Choroid plexus epithelial cell (primary cell): ENCODE measurements at regions not wholly inside any gene's neighbourhood (a gene's known extent, or its start where the extent isn't known, plus 50 kb on each side); places are given as distances from the start of the nearest gene placed in this dataset.

Experiments
- DNase-seq: peaks from one replicate; pipeline ENCODE4 v3.0.0-alpha.2; 2010; ENCODE audit warnings: low read depth
- H3K4me3 ChIP-seq: 2 replicates; pipeline ENCODE4 v1.5.1; 2011; ENCODE audit warnings: low read depth, mild to moderate bottlenecking, control low read depth, low read length, moderate library complexity
- CTCF ChIP-seq: conservative IDR thresholded peaks from 2 replicates; pipeline ENCODE4 v1.5.1; 2011; ENCODE audit warnings: low read depth, mild to moderate bottlenecking, control low read depth, inconsistent platforms, low read length, moderate library complexity

GRCh38 chr12:41636653-41637052, 448.5 kb downstream of the PDZRN4 start:
- H3K4me3 ChIP-seq, result no peak overlapping the region
- no peak for DNase-seq
- TF ChIP-seq CTCF, result no peak

GRCh38 chr12:41635626-41636364, 447.7 kb downstream of the PDZRN4 start:
- no peak for DNase-seq
- H3K4me3 ChIP-seq, result no peak overlapping the region
- no peak for TF ChIP-seq CTCF

GRCh38 chr12:41634091-41634490, 446.0 kb downstream of the PDZRN4 start:
- no peak overlapping the region for H3K4me3 ChIP-seq
- no peak for TF ChIP-seq CTCF
- no peak for DNase-seq

GRCh38 chr12:41629611-41630010, 441.5 kb downstream of the PDZRN4 start:
- TF ChIP-seq CTCF, result no peak
- H3K4me3 ChIP-seq, result no peak overlapping the region
- DNase-seq, result no peak

GRCh38 chr12:41627476-41627875, 439.4 kb downstream of the PDZRN4 start:
- no peak overlapping the region for H3K4me3 ChIP-seq
- no peak for DNase-seq
- TF ChIP-seq CTCF, result no peak

- no peak for DNase-seq
- no peak for TF ChIP-seq CTCF
- no peak overlapping the region for H3K4me3 ChIP-seq
Measured at GRCh38 chr12:41624571-41624970, 436.5 kb downstream of the PDZRN4 start.
